ENCODE measurements at regions not wholly inside any gene's neighbourhood (a gene's known extent, or its start where the extent isn't known, plus 50 kb on each side); places are given as distances from the start of the nearest gene placed in this dataset.
"Not testable (repeated sequence)": the region's sequence is repeated elsewhere in the genome, so short reads cannot be mapped to it uniquely, and the experiment has no call there.

DNA sequence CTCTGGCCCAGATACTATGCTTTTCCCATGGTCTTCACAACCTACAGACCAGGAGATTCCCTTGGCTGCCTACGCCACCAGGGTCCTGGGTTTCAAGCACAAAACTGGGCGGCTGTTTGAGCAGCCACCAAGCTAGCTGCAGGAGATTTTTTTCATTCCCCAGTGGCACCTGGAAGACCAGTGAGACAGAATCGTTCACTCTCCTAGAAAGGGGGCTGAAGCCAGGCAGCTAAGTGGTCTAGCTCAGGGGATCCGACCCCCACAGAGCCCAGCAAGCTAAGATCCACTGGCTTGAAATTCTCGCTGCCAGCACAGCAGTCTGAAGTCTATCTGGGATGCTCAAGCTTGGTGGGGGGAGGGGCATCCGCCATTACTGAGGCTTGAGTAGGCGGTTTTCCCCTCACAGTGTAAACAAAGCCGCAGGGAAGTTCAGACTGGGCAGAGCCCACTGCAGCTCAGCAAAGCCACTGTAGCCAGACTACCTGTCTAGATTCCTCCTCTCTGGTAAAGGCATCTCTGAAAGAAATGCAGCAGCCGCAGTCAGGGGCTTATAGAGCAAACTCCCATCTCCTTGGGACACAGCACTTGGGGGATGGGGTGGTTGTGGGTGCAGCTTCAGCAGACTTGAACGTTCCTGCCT is 168.7 kb upstream of the ADAMTSL1 start:
- not testable (repeated sequence) for DNase-seq

DNA sequence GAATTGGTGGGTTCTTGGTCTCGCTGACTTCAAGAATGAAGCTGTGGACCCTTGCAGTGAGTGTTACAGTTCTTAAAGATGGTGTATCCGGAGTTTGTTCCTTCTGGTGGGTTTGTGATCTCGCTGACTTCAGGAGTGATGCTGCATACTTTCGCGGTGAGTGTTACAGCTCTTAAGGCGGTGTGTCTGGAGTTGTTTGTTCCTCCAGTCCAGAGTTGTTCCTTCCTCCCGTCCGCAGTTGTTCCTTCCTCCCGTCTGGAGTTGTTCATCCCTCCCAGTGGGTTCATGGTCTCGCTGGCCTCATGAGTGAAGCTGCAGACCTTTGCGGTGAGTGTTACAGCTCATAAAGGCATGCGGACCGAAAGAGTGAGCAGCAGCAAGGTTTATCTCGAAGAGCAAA is 159.6 kb upstream of the ADAMTSL1 start:
- DNase-seq, result no peak

DNA sequence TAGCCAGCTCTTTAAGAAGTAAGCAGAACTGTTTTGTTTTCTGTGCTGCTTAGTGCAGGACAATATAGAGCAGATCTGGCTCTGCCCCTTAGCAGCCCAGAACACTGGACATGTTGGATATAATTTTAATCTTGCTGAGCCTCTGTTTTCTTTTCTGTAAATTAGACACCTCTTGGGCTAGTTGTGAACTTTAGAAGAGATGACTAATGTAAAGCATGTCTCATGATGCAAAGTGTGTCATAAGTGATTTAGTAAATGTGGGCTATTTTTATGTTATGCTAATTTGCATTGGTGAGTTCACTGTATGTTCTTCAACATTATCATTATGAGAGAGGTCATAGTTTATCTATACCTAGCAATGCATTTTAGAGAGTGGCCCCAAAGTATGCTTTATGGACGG is 156.1 kb upstream of the ADAMTSL1 start:
- DNase-seq, result no peak

DNA sequence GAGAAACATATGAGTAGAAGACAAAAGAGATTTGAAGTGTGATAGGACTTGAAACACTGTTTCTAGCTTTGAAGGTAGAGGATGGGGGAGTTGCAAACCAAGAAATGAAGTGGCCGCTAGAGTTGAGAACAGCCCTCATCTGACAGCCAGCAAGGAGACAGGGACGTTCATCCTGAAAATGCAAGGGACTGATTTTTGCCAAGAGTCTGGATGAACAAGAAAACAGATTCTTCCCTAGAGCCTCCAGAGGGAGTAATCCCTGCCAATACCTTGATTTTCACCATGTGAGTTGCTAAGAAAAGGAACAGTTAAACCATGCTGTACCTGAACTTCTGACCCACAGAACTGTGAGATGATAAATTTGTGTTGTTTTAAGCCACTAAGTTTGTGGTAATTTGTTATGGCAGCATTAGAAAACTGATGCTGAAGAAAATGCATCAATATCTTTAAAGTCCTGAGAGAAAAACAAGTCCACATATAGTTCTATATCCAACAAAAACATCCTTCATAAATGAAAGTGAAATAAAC is 154.0 kb upstream of the ADAMTSL1 start:
- DNase-seq, result no peak

DNA sequence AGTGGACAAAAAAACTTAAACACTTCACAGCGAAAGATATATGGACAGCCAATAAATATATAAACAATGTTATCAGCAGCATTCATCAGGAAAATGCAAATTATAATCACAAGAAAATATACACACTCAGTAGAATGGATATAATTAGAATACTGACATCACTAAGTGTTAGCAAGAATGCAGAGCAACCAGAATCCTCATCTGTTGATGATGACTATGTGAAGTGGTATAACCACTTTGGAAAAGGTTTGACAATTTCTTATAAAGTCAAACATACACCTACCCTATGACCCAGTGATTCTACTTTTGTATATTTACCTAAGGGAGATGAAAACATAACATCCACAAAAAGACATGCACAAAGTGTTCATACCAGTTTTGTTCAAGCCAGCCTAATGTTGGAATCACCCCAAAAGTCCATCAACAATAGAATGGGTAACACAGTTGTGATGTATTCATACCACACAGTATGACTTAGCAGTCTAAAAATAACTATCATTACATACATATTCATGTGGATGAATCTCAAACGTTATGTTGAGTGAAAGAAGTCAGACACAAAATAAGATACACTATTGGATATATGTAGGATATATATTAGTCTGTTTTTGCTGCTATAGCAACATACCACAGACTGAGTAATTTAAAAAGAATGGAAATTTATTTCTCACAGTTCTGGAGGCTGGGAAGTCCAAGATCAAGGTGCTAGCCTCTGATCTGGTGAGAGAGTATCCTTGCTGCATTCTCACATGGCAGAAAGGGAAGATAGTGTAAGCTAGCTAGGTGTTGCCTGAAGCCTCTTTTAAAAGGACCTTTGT is 148.8 kb upstream of the ADAMTSL1 start:
- DNase-seq, result no peak

DNA sequence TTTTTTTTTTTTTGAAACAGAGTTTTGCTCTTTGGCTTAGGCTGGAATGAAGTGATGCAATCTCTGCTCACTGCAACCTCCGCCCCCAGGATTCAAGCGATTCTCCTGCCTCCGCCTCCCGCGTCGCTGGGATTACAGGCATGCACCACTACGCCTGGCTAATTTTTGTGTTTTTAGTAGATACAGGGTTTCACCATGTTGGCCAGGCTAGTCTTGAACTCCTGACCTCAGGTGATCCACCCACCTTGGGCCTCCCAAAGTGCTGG is 148.3 kb upstream of the ADAMTSL1 start:
- not testable (repeated sequence) for DNase-seq

DNA sequence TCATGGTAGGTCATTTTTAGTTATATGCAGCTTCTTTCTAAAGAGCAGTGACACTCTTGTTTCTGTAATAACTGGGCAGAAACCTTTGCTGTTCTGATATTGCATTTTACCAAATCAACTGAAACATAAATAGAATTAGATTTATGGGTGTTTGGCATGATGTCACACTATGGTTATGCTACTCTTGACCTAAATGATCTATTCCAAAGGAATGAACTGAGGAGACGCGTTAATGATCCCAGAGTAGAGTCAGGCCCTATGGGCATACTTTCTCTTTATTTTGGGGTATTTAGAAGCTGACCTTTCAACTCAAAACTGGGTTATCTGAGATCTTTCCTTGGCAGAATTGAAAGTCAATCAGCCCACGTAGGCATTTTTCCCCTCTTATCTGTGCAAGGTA is 146.8 kb upstream of the ADAMTSL1 start:
- no peak for DNase-seq

DNA sequence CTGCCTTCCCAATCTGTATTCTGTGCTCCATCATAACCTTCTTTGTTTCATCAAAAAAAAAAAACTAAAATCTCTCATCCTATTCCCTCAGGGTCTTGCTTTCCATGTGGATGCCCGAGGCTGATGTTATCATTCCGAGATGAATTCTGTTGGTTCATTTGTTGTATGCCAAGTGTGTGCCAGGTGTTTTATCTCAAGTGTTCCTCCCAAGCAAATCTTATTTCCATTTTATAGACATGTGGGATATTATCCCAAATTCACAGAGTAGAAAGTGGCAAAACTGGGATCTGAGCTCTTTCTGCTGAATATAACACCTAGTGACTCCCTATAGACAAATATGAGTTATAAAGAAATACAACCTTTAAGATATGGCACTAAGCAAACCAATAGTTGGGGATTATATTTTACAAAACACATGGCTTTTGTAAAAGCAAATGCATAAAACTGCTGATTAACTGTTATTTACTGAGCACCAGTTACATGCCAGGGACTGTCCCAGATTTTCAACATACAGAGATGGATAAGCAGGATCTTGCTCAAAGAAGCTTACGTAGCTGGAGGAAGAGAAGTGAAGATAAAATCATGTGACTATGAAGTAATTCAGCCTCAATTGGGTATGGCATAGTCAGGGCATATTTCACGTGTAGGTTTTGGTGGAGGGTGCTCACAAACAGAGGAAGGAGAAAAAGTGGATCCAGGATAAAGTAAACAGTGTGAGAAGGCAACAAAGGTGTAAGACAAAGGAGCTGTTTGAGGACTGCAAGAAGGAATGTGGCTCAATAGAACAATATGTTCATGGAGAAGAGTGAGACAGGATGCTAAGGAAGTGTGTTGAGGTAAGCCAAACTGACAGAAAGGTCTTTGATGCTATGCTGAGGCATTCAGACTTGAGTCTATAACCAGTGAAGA is 143.3 kb upstream of the ADAMTSL1 start:
- DNase-seq, result peak; percentile 49

DNA sequence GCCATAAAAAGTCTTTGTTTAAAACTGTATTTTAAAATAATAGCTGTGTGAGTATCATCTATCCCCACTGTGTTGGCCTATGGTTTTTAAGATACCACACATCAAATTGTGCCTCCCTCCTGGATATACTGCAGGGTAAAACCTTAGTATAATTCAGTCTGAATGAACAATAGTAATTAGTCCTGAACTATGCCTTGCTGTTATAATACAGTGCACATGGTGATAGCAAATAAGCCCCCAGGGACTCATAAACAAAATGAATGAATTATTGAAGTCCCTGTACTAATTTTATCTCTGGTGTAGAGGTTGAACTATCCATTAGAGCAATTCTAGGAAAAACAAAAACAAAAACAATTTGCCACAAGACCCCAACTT is 142.7 kb upstream of the ADAMTSL1 start:
- DNase-seq, result peak; percentile 71

DNA sequence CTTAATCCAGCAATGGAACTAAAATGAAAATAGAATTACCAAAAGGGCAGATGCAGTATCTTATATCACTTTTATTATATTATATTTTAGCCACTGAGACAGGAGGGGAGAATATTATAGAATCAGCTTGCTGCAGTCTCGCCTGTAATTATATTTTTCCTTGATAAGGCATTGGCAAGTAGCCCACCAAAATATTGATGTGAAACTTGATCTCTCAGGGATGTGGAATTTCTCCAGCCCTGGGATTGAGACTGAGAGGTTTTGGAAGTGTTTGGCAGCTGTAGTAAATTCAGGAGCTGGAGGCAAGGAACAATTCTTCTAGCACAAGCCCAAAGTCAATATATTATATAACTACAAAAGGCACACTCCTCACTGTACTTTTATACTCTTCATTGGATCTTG is 142.1 kb upstream of the ADAMTSL1 start:
- DNase-seq, result peak; percentile 86

DNA sequence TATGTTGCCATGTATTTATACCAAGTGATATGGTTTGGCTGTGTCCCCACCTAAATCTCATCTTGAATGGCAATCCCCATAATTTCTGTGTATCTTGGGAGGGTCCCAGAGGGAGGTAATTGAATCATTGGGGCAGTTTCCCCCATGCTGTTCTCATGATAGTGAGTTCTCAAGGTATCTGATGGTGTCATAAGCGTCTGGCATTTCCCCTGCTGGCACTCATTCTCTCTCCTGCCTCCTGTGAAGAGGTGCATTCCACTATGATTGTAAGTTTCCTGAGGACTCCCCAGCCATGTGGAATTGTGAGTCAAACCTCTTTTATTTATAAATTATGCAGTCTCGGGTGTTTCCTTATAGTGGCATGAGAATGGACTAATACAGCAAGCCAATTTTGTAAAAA is 140.8 kb upstream of the ADAMTSL1 start:
- no peak for DNase-seq

DNA sequence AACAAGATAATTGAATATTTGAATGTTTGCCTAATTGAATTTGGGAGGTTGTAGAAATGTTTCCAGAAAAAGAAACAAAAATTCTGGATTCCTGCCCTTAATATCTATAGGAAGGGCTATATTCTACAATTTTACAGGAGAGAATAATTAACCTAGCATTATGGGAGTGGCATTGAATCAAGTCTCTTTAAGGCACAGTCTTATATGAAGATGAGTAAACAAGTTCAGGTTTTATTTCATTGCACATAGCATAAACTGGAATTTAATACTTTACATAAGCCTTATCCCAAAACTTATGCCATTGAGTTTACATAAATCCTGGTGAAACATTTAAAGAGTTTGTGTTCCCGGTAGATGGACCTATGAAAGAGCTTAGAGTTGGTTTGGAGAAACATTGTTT is 138.1 kb upstream of the ADAMTSL1 start:
- DNase-seq, result no peak

DNA sequence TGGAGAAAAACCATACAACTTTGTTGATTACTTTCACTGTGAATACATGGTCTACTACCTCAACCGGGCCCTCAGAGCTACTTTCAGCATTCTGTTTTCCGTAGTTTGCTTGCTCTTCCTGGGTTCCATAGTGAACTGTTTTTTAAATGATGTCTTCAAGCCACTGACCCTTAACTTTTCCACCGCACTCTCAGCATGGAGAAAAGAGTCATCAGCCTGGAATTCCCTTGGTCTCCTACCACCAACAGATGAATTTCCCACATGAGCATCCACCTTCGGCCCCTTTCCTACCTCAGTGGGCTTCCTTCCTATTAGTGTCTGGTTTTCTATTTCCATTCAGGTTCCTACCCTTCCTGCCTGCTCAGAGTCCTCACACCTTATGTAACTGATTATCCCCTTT is 135.9 kb upstream of the ADAMTSL1 start:
- DNase-seq, result no peak

DNA sequence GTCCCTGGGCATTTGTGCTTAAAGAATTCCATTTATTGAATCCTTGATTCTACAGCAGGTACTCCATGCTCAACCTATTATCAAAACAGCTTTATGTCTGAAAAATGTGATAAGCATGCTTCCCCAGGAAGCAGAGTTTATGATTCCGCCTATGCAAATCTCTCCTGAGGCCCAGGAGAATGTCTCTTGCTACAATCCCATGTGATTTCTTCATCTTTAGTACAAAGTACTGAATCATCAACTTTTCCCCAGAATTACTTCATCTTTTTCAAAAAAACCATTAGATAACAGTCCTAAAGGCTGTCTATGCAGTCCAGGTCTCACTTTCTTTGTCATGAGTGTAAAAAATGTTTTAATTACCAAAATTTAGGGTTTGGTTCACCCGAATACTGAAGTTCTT is 130.2 kb upstream of the ADAMTSL1 start:
- no peak for DNase-seq

DNA sequence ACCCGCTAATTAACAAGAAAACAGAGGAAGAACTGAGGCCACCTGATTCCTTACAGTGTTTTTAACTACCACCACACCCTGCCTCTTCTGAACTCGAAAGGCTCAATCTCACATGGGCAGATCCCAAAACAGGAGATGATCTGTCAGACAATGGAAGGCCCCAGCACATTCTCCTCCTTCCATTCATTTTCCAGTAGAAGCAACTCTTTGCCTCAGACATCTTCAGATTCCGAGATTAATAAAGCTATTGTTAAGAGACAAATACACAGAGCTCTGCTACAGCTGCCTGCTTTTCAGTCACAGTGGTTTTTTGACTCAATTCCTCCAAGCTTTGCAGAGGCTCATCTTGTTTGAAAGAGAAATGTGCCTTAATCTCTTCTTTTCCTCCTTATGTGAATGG is 127.2 kb upstream of the ADAMTSL1 start:
- DNase-seq, result no peak

DNA sequence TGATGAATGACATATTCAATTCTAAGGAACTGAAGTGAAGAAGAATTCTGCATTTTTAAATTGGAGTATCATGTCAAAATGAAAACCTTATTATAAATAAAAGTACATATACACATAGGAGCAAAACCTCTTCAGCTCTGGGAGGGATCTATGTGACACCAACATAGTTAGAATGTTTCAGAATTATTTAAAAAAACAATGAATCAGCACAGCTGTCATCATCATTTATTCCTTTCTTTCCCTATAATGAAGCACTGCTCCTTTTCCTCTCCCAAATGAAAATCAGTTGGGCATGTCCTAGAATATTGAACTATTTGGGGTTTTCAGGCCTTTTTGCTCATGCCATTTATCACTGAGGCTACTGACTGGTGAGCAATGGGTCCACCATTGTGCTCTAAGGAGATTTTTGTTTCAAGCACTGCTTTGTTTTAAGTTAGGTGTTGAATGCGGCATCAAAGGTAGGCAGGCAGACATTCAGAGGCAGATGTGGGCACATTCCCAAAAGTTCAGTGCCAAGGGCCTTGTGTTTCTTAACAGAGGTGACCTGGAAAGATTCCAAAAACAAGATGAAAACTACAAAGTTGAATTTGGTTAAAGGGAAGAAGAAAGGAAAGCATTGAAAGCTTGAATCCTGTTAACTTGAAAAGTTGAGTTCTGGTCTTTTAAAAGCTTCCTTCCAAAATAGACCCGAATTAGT is 126.4 kb upstream of the ADAMTSL1 start:
- peak; percentile 56 for DNase-seq

DNA sequence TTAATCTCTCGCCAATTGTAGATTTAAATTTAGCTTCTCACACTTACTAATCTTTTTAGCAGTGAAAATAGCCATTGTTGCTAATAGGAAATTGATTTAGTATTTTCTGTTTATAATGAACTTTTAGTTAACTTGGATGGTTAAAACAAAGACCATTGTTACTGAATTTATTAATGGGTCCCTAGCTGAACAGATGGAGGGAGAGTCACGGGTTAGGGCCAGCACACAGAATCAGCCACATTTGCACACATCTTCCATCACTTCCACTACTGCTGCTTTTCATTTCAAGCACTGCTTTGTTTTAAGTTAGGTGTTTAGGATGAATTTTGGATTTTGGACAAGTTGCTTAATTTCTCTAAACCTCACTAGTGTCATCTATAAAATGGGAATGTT is 125.9 kb upstream of the ADAMTSL1 start:
- no peak for DNase-seq

DNA sequence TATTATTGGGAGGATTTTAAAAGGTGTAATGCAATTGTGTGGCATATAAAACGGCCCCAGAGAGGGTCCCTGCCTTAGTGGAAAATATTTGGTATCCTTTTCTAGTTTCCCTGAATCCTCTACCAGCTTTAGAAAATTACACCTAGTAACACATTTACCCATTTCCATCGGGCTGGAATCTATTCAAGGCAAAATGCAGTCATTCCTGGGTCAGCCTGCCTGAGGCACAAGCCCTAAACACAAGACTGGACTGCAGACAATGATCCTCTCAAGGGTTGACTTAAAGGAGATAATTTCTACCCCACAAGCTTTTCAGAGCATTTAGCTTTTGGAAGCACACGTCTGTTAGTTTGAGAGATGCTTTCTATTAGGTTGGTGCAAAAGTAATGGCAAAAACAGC is 124.4 kb upstream of the ADAMTSL1 start:
- DNase-seq, result no peak

DNA sequence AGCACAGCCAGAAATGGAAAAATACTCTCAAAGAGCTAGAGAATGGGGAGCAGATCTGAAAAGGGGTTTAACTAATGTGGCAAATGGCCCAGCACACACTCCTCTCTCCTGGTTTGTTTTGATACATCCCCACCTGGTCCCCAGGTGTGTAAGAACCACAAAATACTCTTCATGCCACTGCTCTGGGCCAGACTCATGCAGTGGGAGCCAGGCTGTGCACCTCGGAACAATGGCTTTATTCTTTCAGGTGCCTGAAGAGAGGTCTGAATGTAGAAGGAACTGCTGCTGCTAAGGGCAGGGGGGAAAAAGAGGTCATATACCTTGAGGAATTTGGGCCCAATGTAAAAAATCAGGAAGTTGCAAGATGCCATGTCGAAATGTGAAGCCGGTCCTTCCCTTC is 123.9 kb upstream of the ADAMTSL1 start:
- no peak for DNase-seq

DNA sequence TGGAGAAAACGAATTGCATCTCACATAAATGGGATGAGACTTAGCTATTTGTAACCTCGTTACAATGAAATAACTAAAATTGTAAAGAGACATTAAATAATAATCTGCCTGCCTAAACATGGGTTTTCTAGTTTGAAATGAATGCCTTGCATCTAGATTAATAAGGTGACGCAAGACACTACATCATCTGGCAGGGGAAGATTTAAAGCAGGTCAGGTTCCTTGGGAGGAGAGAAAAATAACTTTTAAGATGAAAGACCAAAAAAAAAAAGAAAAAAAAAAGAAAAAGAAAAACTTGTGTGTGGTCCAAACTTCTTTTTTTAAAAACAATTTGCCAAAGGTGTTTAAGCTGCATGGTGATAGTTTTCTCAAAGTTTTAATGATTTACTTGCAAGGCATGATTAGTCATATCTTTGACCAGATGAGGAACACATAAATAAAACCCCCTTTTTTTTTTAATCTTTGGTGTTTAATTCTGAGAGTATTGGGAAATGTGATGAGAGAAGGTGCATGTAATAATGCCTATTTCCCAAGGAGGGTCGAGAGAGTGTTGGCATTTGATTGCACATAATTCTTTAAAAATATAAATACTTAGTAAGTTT is 122.9 kb upstream of the ADAMTSL1 start:
- DNase-seq, result no peak

DNA sequence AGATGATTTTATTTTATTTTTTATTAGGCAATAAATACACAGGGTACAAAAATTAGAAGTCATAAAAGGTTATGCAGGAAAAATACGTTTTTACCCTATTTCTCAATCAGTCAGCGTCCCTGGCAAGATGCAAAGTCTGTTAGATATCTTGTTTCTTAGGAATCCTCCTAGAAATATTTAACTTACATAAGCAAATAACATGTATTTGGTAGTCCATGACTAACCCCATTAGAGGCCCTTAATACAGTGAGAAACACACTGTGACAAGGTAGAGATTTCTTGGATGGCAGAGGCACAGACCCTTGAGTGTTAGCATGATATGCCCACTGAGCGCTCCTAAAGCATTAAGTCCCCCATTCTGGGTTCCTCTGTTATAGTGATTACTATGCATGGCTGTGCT is 121.2 kb upstream of the ADAMTSL1 start:
- DNase-seq, result no peak

DNA sequence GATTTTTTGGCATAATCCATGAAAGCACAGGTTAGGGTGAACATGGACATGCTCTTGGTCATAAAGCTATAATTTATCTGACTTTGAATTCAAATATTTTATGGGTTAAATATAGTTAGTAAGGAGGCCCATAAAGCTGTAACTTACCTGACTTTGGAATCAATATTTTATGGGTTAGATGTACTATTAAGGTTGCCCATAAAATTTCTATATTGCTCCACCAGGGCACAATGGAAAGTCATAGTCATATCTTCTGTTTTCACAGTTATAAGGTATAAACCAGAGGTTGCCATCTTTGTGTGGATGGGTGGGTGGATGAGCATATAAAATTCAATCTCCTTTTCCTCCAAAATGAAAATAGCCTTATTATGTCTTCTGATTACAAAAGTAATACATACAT is 120.5 kb upstream of the ADAMTSL1 start:
- DNase-seq, result no peak

DNA sequence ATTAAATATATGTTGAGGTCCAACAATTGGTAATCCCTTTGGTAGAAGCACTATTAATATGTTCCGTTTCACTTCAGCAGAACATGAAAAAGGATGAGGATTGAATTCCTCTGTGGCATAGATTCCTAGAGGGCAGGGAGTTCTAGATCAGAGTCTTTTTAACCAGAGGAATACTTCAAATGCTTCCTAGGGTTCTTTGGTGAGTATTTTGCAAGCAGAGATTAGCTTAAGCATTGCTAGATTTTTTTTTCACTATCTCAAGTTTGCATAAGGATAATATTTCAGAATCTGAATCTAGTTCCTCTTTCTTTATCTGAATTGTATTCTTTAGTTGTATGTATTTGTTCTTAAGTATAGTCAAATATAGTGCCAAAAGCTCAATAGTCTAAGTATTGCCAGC is 116.6 kb upstream of the ADAMTSL1 start:
- no peak for DNase-seq

All from NCI-H1105 treated with DMSO at 0.1 percent for 48 hours (cell line).